ENCODE measurements at regions not wholly inside any gene's neighbourhood (a gene's known extent, or its start where the extent isn't known, plus 50 kb on each side); places are given as distances from the start of the nearest gene placed in this dataset.

- no peaks in the 10 kb centered on the region for H3K9me2 ChIP-seq (ENCODE audit: insufficient read depth)
- TF ChIP-seq NANOG (IDR thresholded peaks at IDR 0.05; ENCODE audit: borderline replicate concordance), result no peak
- TF ChIP-seq STAT1 (IDR thresholded peaks at IDR 0.05; ENCODE audit: unreplicated experiment), result no peak
- TF ChIP-seq CTCF (conservative IDR thresholded peaks at IDR 0.05; ENCODE audit: low read depth in 2 of 2), result no peak
- no peak for TF ChIP-seq ETS1 (IDR thresholded peaks at IDR 0.05)
- TF ChIP-seq JUNB (IDR thresholded peaks at IDR 0.05; ENCODE audit: unreplicated experiment), result no peak
- no peak for TF ChIP-seq POLR2AphosphoS5 (IDR thresholded peaks at IDR 0.05; ENCODE audit: low read depth)
- TF ChIP-seq EZH2phosphoT487 (IDR thresholded peaks at IDR 0.05; ENCODE audit: unreplicated experiment), result no peak
- TF ChIP-seq CREB1 (CRISPR knock-in tag; IDR thresholded peaks at IDR 0.05; ENCODE audit: low read depth), result no peak
- no peak for TF ChIP-seq ZNF331 (CRISPR knock-in tag; IDR thresholded peaks at IDR 0.05; ENCODE audit: low read depth)
- no peak for TF ChIP-seq EZH2 (IDR thresholded peaks at IDR 0.05; ENCODE audit: low read depth, unreplicated experiment)
- no peaks in the 10 kb centered on the region for H3K27me3 ChIP-seq (ENCODE audit: insufficient read depth)
- Mint-ChIP-seq H3K27ac (no peak overlapping the region), H3K36me3 (ENCODE audit: low read depth) (peaks cover 12% of the 10 kb centered on the region; the same call in 2 of the 3 replicates), H3K27me3 (ENCODE audit: insufficient read depth, low read depth, poor library complexity) (no peaks in the 10 kb centered on the region), H3K9me3 (peaks cover 26% of the 10 kb centered on the region), H3K4me1 (no peaks in the 10 kb centered on the region), H3K4me3 (no peak overlapping the region)
- no peak for DNase-seq (ENCODE audit: low spot score)
- H3K36me3 ChIP-seq (ENCODE audit: insufficient read depth), result no peaks in the 10 kb centered on the region; the same call in 1 of the 2 replicates
- H3K27ac ChIP-seq (ENCODE audit: low read depth), result no peak overlapping the region
- H3K4me1 ChIP-seq (ENCODE audit: insufficient read depth), result no peaks in the 10 kb centered on the region
- no peak overlapping the region for H3K4me3 ChIP-seq
- H3F3A ChIP-seq (replicated peaks; ENCODE audit: low read depth), result no peaks in the 10 kb centered on the region
- H4K20me1 ChIP-seq (replicated peaks; ENCODE audit: insufficient read depth), result no peaks in the 10 kb centered on the region
- H3K4me2 ChIP-seq, result no peak overlapping the region
- ATAC-seq, result no peak
- no peaks in the 10 kb centered on the region for H3K79me2 ChIP-seq (replicated peaks; ENCODE audit: insufficient read depth)
- no peak overlapping the region for H2AFZ ChIP-seq
Observed at GRCh38 chr1:34670982-34671381, 83.9 kb upstream of the GJB5 start.

- H3K79me2 ChIP-seq (replicated peaks; ENCODE audit: insufficient read depth), result no peaks in the 10 kb centered on the region
- H3K27ac ChIP-seq (ENCODE audit: low read depth), result no peak overlapping the region
- DNase-seq (ENCODE audit: low spot score) (no peak), ATAC-seq (no peak)
- H3K27me3 ChIP-seq (ENCODE audit: insufficient read depth), result no peaks in the 10 kb centered on the region
- H3F3A ChIP-seq (replicated peaks; ENCODE audit: low read depth), result no peaks in the 10 kb centered on the region
- Mint-ChIP-seq H3K4me1 (no peaks in the 10 kb centered on the region), H3K4me3 (no peak overlapping the region), H3K9me3 (peaks cover 26% of the 10 kb centered on the region), H3K36me3 (ENCODE audit: low read depth) (peaks cover 12% of the 10 kb centered on the region; the same call in 2 of the 3 replicates), H3K27me3 (ENCODE audit: insufficient read depth, low read depth, poor library complexity) (no peaks in the 10 kb centered on the region), H3K27ac (no peak overlapping the region)
- no peak overlapping the region for H2AFZ ChIP-seq
- TF ChIP-seq CREB1 (CRISPR knock-in tag; IDR thresholded peaks at IDR 0.05; ENCODE audit: low read depth) (no peak), ZNF331 (CRISPR knock-in tag; IDR thresholded peaks at IDR 0.05; ENCODE audit: low read depth) (no peak), EZH2 (IDR thresholded peaks at IDR 0.05; ENCODE audit: low read depth, unreplicated experiment) (no peak)
- H3K4me3 ChIP-seq, result no peak overlapping the region
- H3K36me3 ChIP-seq (ENCODE audit: insufficient read depth), result no peaks in the 10 kb centered on the region; the same call in 1 of the 2 replicates
- no peaks in the 10 kb centered on the region for H4K20me1 ChIP-seq (replicated peaks; ENCODE audit: insufficient read depth)
- H3K4me2 ChIP-seq, result no peak overlapping the region
- H3K4me1 ChIP-seq (ENCODE audit: insufficient read depth), result no peaks in the 10 kb centered on the region
- H3K9me2 ChIP-seq (ENCODE audit: insufficient read depth), result no peaks in the 10 kb centered on the region
Observed at GRCh38 chr1:34671887-34672286, 83.0 kb upstream of the GJB5 start.

Measured in GM23338 (cell line).